Mucosa of descending colon (tissue), 3 donors: ENCODE measurements at regions not wholly inside any gene's neighbourhood (a gene's known extent, or its start where the extent isn't known, plus 50 kb on each side); places are given as distances from the start of the nearest gene placed in this dataset.

Experiments
- ATAC-seq: fragments of 200-7000 bp; cut with Tn5 transposase; one replicate; pipeline ENCODE4 v1.9.1; 2020; ENCODE audit warnings: mild to moderate bottlenecking, moderate library complexity
- DNase-seq, 3 donors: peaks; one replicate each; pipeline ENCODE4 v3.0.0-alpha.2; 2020
- H3K36me3 ChIP-seq: fragments of 200-600 bp; one replicate; pipeline ENCODE4 v1.8.0; 2021; ENCODE audit warnings: low read depth, mild to moderate bottlenecking
- H3K4me1 ChIP-seq: fragments of 200-600 bp; one replicate; pipeline ENCODE4 v1.8.0; 2021; ENCODE audit warnings: low read depth, mild to moderate bottlenecking
- H3K4me3 ChIP-seq: fragments of 200-600 bp; one replicate; pipeline ENCODE4 v1.8.0; 2021; ENCODE audit warnings: mild to moderate bottlenecking
- H3K9me3 ChIP-seq: fragments of 200-600 bp; one replicate; pipeline ENCODE4 v1.8.0; 2021; ENCODE audit warnings: mild to moderate bottlenecking
- CTCF ChIP-seq: fragments of 200-600 bp; IDR thresholded peaks from one replicate; pipeline ENCODE4 v1.8.0; 2022; ENCODE audit warnings: antibody characterized with exemption, mild to moderate bottlenecking
- intact Hi-C, 2 donors: fragments of 100-400 bp; cut with DNase I in 1 of 2; cut with micrococcal nuclease in 1 of 2; formaldehyde crosslinking; loops; one replicate each; pipeline versions ENCODE4 v1.11.0 to v1.11.1; 2022; cut with DNase I, micrococcal nuclease
- donor health status: DM: no; HTN: no; CAD: no; lungs with moderate emphysema.
- donor health status: DM: no; HTN: no; CAD: no.
- donor health status: DM: no; HTN: yes; CAD: no.

- intact Hi-C loops, result no loop called here
- no peak for TF ChIP-seq CTCF
- no peak for DNase-seq
Measured at GRCh38 chr22:48697223-48697622, 1130.5 kb downstream of the BRD1 start.

GRCh38 chr22:48696371-48696770 is 1131.3 kb downstream of the BRD1 start:
- no peak for DNase-seq
- no peak overlapping the region for H3K4me3 ChIP-seq
- H3K36me3 ChIP-seq, result no peaks in the 10 kb centered on the region
- ATAC-seq, result no peak
- no peaks in the 10 kb centered on the region for H3K9me3 ChIP-seq
- TF ChIP-seq CTCF, result no peak
- no peaks in the 10 kb centered on the region for H3K4me1 ChIP-seq
- intact Hi-C loops, result no loop called here

More at GRCh38 chr22:48697223-48697622, 1130.5 kb downstream of the BRD1 start:
- Histone ChIP-seq H3K9me3 (no peaks in the 10 kb centered on the region), H3K4me1 (no peaks in the 10 kb centered on the region), H3K4me3 (no peak overlapping the region), H3K36me3 (no peaks in the 10 kb centered on the region)
- no peak for ATAC-seq

- no peak overlapping the region for H3K4me3 ChIP-seq
- H3K9me3 ChIP-seq, result no peaks in the 10 kb centered on the region
- no peak for ATAC-seq
- peak in 1 of 3 donors; percentile 25 for DNase-seq
- intact Hi-C loops, result no loop called here
- TF ChIP-seq CTCF, result no peak
- H3K4me1 ChIP-seq, result no peaks in the 10 kb centered on the region
- no peaks in the 10 kb centered on the region for H3K36me3 ChIP-seq
Measured at GRCh38 chr22:48695731-48696305, 1131.9 kb downstream of the BRD1 start.

- H3K4me3 ChIP-seq, result no peak overlapping the region
- DNase-seq (no peak), ATAC-seq (no peak)
- intact Hi-C loops, result no loop called here
- no peaks in the 10 kb centered on the region for H3K9me3 ChIP-seq
- no peaks in the 10 kb centered on the region for H3K4me1 ChIP-seq
- no peak for TF ChIP-seq CTCF
- H3K36me3 ChIP-seq, result no peaks in the 10 kb centered on the region
Measured at GRCh38 chr22:48695251-48695650, 1132.4 kb downstream of the BRD1 start.

- intact Hi-C loops, result no loop called here
- Histone ChIP-seq H3K9me3 (no peaks in the 10 kb centered on the region), H3K4me3 (no peak overlapping the region), H3K36me3 (no peaks in the 10 kb centered on the region), H3K4me1 (no peaks in the 10 kb centered on the region)
- DNase-seq (peak in 1 of 3 donors; percentile 22), ATAC-seq (no peak)
- TF ChIP-seq CTCF, result no peak
Measured at GRCh38 chr22:48694296-48694883, 1133.3 kb downstream of the BRD1 start.
